ENCODE measurements at regions not wholly inside any gene's neighbourhood (a gene's known extent, or its start where the extent isn't known, plus 50 kb on each side); places are given as distances from the start of the nearest gene placed in this dataset.

- intact Hi-C loops (cut with DNase I, micrococcal nuclease), result no loop called here
Observed at GRCh38 chr2:198653311-198653710, 804.4 kb downstream of the SATB2 start.

GRCh38 chr2:198652461-198652860 lies 805.3 kb downstream of the SATB2 start:
- H3K27me3 ChIP-seq (ENCODE audit: control insufficient read depth in 1 of 2, insufficient read depth in 2 of 2, low read length in 2 of 2), result no peaks in the 10 kb centered on the region
- H3K4me3 ChIP-seq (ENCODE audit: low read length), result no peak overlapping the region
- ATAC-seq (ENCODE audit: poor library complexity) (no peak), DNase-seq (no peak)
- POLR2A ChIA-PET, result no interaction called here
- no peaks in the 10 kb centered on the region for H3K4me1 ChIP-seq (ENCODE audit: insufficient read depth, low read length)
- no peaks in the 10 kb centered on the region for H3K9me3 Mint-ChIP-seq
- no peaks in the 10 kb centered on the region for H3K36me3 Mint-ChIP-seq (ENCODE audit: low read depth)
- H3K27me3 Mint-ChIP-seq, result peaks cover 10% of the 10 kb centered on the region
- no peaks in the 10 kb centered on the region for H3K4me1 Mint-ChIP-seq (ENCODE audit: low read depth)
- H3K27ac Mint-ChIP-seq, result no peak overlapping the region
- no peak overlapping the region for H3K27ac ChIP-seq (ENCODE audit: low read depth in 1 of 2, low read length in 2 of 2)
- intact Hi-C loops (cut with DNase I, micrococcal nuclease), result no loop called here
- CTCF ChIA-PET, result no interaction called here
- TF ChIP-seq CTCF (IDR thresholded peaks at IDR 0.05), result no peak
- H3K9me3 ChIP-seq (ENCODE audit: control insufficient read depth in 1 of 2, insufficient read depth in 1 of 2, low read length in 2 of 2), result no peaks in the 10 kb centered on the region
- no peaks in the 10 kb centered on the region for H3K36me3 ChIP-seq (ENCODE audit: insufficient read depth, low read length)
- H3K4me3 Mint-ChIP-seq, result no peak overlapping the region

More at GRCh38 chr2:198653311-198653710, 804.4 kb downstream of the SATB2 start:
- Mint-ChIP-seq H3K27me3 (peaks cover 10% of the 10 kb centered on the region), H3K27ac (no peak overlapping the region), H3K9me3 (no peaks in the 10 kb centered on the region), H3K36me3 (ENCODE audit: low read depth) (no peaks in the 10 kb centered on the region), H3K4me1 (ENCODE audit: low read depth) (no peaks in the 10 kb centered on the region), H3K4me3 (no peak overlapping the region)
- no peak overlapping the region for H3K4me3 ChIP-seq (ENCODE audit: low read length)
- ChIA-PET CTCF (no interaction called here), POLR2A (no interaction called here)
- no peak for TF ChIP-seq CTCF (IDR thresholded peaks at IDR 0.05)
- no peak overlapping the region for H3K27ac ChIP-seq (ENCODE audit: low read depth in 1 of 2, low read length in 2 of 2)
- ATAC-seq (ENCODE audit: poor library complexity), result no peak
- H3K27me3 ChIP-seq (ENCODE audit: control insufficient read depth in 1 of 2, insufficient read depth in 2 of 2, low read length in 2 of 2), result no peaks in the 10 kb centered on the region
- no peak for DNase-seq
- no peaks in the 10 kb centered on the region for H3K9me3 ChIP-seq (ENCODE audit: control insufficient read depth in 1 of 2, insufficient read depth in 1 of 2, low read length in 2 of 2)
- no peaks in the 10 kb centered on the region for H3K36me3 ChIP-seq (ENCODE audit: insufficient read depth, low read length)
- no peaks in the 10 kb centered on the region for H3K4me1 ChIP-seq (ENCODE audit: insufficient read depth, low read length)

- intact Hi-C loops (cut with DNase I, micrococcal nuclease), result no loop called here
- no peak for TF ChIP-seq CTCF (IDR thresholded peaks at IDR 0.05)
- no peaks in the 10 kb centered on the region for H3K36me3 ChIP-seq (ENCODE audit: insufficient read depth, low read length)
- H3K27me3 ChIP-seq (ENCODE audit: control insufficient read depth in 1 of 2, insufficient read depth in 2 of 2, low read length in 2 of 2), result no peaks in the 10 kb centered on the region
- Mint-ChIP-seq H3K27ac (no peak overlapping the region), H3K4me3 (no peak overlapping the region), H3K27me3 (peaks cover 4% of the 10 kb centered on the region), H3K4me1 (ENCODE audit: low read depth) (no peaks in the 10 kb centered on the region), H3K36me3 (ENCODE audit: low read depth) (no peaks in the 10 kb centered on the region), H3K9me3 (no peaks in the 10 kb centered on the region)
- POLR2A ChIA-PET, result no interaction called here
- H3K9me3 ChIP-seq (ENCODE audit: control insufficient read depth in 1 of 2, insufficient read depth in 1 of 2, low read length in 2 of 2), result no peaks in the 10 kb centered on the region
- CTCF ChIA-PET, result no interaction called here
- H3K27ac ChIP-seq (ENCODE audit: low read depth in 1 of 2, low read length in 2 of 2), result no peak overlapping the region
- H3K4me1 ChIP-seq (ENCODE audit: insufficient read depth, low read length), result no peaks in the 10 kb centered on the region
- H3K4me3 ChIP-seq (ENCODE audit: low read length), result no peak overlapping the region
- ATAC-seq (ENCODE audit: poor library complexity) (no peak), DNase-seq (no peak)
Observed at GRCh38 chr2:198645816-198646215, 811.9 kb downstream of the SATB2 start.
